Upper lobe of left lung (tissue), 6 donors: ENCODE measurements at regions not wholly inside any gene's neighbourhood (a gene's known extent, or its start where the extent isn't known, plus 50 kb on each side); places are given as distances from the start of the nearest gene placed in this dataset.

Source experiments
- ATAC-seq, 2 donors: fragments of 200-7000 bp; cut with Tn5 transposase; one replicate each; pipeline ENCODE4 v1.9.1; 2022; ENCODE audit warnings: mild to moderate bottlenecking in 2 of 2, moderate library complexity in 2 of 2; ENCODE audit not compliant: low FRiP score in 2 of 2
- DNase-seq, 2 donors: peaks; one replicate each; pipeline ENCODE4 v3.0.0-alpha.2; 2019 to 2020
- H3K27ac ChIP-seq, 4 donors: fragments of 200-600 bp; sonication (generic); one replicate each; pipeline ENCODE4 v1.5.1; 2016 to 2019
- H3K27me3 ChIP-seq, 4 donors: fragments of 200-600 bp; sonication (generic); one replicate each; pipeline ENCODE4 v1.5.1; 2017 to 2019
- H3K36me3 ChIP-seq, 4 donors: fragments of 200-600 bp; sonication (generic); one replicate each; pipeline ENCODE4 v1.5.1; 2016 to 2019
- H3K4me1 ChIP-seq, 4 donors: fragments of 200-600 bp; sonication (generic); one replicate each; pipeline ENCODE4 v1.5.1; 2018 to 2019
- H3K4me3 ChIP-seq, 4 donors: fragments of 200-600 bp; sonication (generic); one replicate each; pipeline ENCODE4 v1.5.1; 2017 to 2019; ENCODE audit warnings: mild to moderate bottlenecking in 2 of 4, moderate library complexity in 1 of 4
- H3K9me3 ChIP-seq, 4 donors: fragments of 200-600 bp; sonication (generic); one replicate each; pipeline ENCODE4 v1.5.1; 2018 to 2019
- EP300 ChIP-seq, 4 donors: sonication (generic); formaldehyde crosslinking; IDR thresholded peaks; one replicate each; pipeline ENCODE4 v1.5.1; 2017; ENCODE audit warnings: antibody characterized with exemption in 4 of 4, control low read depth in 2 of 4
- POLR2A ChIP-seq, 4 donors: fragments of 450-650 bp; IDR thresholded peaks; one replicate each; pipeline ENCODE4 v1.5.1; 2016 to 2017; ENCODE audit warnings: antibody characterized with exemption in 4 of 4, mild to moderate bottlenecking in 2 of 4
- POLR2AphosphoS5 ChIP-seq, 2 donors: sonication (generic); formaldehyde crosslinking; IDR thresholded peaks; one replicate each; pipeline ENCODE4 v1.5.1; 2017; ENCODE audit warnings: antibody characterized with exemption in 2 of 2
- WGBS, 2 donors: methylation state at CpG; one replicate each; pipeline ENCODE4 v1.1.5; 2017 to 2018; 5-methylcytosine and 5-hydroxymethylcytosine counted together
- TF ChIP-seq, protein P1 (sequence below), 6 experiments: fragments of 450-650 bp in 4 of 6; fragments of 200-600 bp in 2 of 6; sonication (generic) in 2 of 6; IDR thresholded peaks; one replicate each; pipeline ENCODE4 v1.5.1; 2016 to 2019; ENCODE audit warnings: antibody characterized with exemption in 6 of 6
- donor health status: DM: no; HTN: no; CAD: no; lungs with moderate emphysema.
- donor health status: DM: no; HTN: yes; CAD: no; lungs with severe emphysema.

DNA sequence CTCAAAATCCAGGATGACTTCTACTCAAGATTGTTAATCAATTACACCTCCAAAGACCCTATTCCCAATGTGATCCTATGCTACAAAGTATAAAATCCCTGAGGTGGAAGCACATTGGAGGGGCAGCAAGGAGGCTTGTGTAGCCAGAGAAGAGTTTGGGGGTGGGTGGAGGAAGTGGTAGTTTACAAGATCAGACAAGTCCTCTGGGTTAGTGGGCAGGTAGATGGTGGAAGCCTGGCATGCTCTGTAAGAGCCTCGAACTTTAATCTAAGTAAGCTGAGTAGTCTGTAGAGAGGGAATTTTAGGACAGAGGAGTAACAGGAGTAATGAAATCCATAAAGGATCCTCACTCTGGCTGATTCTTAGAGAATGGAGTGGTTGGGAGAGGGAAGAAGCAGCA is 65.0 kb upstream of the KCTD3 start:
- no peaks in the 10 kb centered on the region for H3K9me3 ChIP-seq
- no peaks in the 10 kb centered on the region for H3K27me3 ChIP-seq
- no peak overlapping the region for H3K27ac ChIP-seq
- no peak for TF ChIP-seq POLR2A (IDR thresholded peaks at IDR 0.05)
- TF ChIP-seq, protein P1, sequence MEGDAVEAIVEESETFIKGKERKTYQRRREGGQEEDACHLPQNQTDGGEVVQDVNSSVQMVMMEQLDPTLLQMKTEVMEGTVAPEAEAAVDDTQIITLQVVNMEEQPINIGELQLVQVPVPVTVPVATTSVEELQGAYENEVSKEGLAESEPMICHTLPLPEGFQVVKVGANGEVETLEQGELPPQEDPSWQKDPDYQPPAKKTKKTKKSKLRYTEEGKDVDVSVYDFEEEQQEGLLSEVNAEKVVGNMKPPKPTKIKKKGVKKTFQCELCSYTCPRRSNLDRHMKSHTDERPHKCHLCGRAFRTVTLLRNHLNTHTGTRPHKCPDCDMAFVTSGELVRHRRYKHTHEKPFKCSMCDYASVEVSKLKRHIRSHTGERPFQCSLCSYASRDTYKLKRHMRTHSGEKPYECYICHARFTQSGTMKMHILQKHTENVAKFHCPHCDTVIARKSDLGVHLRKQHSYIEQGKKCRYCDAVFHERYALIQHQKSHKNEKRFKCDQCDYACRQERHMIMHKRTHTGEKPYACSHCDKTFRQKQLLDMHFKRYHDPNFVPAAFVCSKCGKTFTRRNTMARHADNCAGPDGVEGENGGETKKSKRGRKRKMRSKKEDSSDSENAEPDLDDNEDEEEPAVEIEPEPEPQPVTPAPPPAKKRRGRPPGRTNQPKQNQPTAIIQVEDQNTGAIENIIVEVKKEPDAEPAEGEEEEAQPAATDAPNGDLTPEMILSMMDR (IDR thresholded peaks at IDR 0.05), result no peak
- no peak for TF ChIP-seq POLR2AphosphoS5 (IDR thresholded peaks at IDR 0.05)
- no peak for TF ChIP-seq EP300 (IDR thresholded peaks at IDR 0.05)
- 75 to 86% methylated on average over 1 of the region's 1 CpG for WGBS, 2 donors
- ATAC-seq, result no peak
- H3K4me1 ChIP-seq, result no peaks in the 10 kb centered on the region
- H3K36me3 ChIP-seq, result no peaks in the 10 kb centered on the region
- DNase-seq, result no peak
- H3K4me3 ChIP-seq, result no peak overlapping the region

GRCh38 chr1:215507119-215507518 is 60.0 kb upstream of the KCTD3 start:
- TF ChIP-seq POLR2AphosphoS5 (IDR thresholded peaks at IDR 0.05), result no peak
- TF ChIP-seq POLR2A (IDR thresholded peaks at IDR 0.05), result no peak
- TF ChIP-seq, protein P1 (IDR thresholded peaks at IDR 0.05), result no peak
- no peak for TF ChIP-seq EP300 (IDR thresholded peaks at IDR 0.05)
- Histone ChIP-seq H3K27me3 (no peaks in the 10 kb centered on the region), H3K27ac (no peak overlapping the region), H3K9me3 (peaks cover 0 to 17% (median 3%) of the 10 kb centered on the region in 4 donors), H3K4me3 (no peak overlapping the region), H3K36me3 (no peaks in the 10 kb centered on the region), H3K4me1 (no peaks in the 10 kb centered on the region)
- ATAC-seq, result no peak
- no peak for DNase-seq
- 76 to 79% methylated on average over 1 of the region's 1 CpG for WGBS, 2 donors

GRCh38 chr1:215508311-215508710 is 58.8 kb upstream of the KCTD3 start:
- TF ChIP-seq, protein P1 (IDR thresholded peaks at IDR 0.05), result no peak
- TF ChIP-seq POLR2A (IDR thresholded peaks at IDR 0.05) (no peak), EP300 (IDR thresholded peaks at IDR 0.05) (no peak), POLR2AphosphoS5 (IDR thresholded peaks at IDR 0.05) (no peak)
- Histone ChIP-seq H3K27me3 (no peaks in the 10 kb centered on the region), H3K4me3 (no peak overlapping the region), H3K9me3 (peaks cover 0 to 17% (median 3%) of the 10 kb centered on the region in 4 donors), H3K36me3 (no peaks in the 10 kb centered on the region), H3K27ac (no peak overlapping the region), H3K4me1 (no peaks in the 10 kb centered on the region)
- ATAC-seq, result no peak
- no peak for DNase-seq
- WGBS, 2 donors, result 84 to 85% methylated on average over 3 of the region's 3 CpGs
